GM23338 (cell line): ENCODE measurements at regions not wholly inside any gene's neighbourhood (a gene's known extent, or its start where the extent isn't known, plus 50 kb on each side); places are given as distances from the start of the nearest gene placed in this dataset.

Experiments
- CREB1 ChIP-seq: fragments of 250-450 bp; sonication (Bioruptor Pico); IDR thresholded peaks from 2 replicates; pipeline ENCODE4 v1.5.0; 2020; ENCODE audit warnings: low read depth, mild to moderate bottlenecking, moderate library complexity
- EZH2 ChIP-seq: fragments of 200-600 bp; sonication (generic); IDR thresholded peaks from one replicate; pipeline ENCODE4 v1.8.0; 2017; ENCODE audit warnings: antibody characterized with exemption, mild to moderate bottlenecking, low read depth; ENCODE audit not compliant: unreplicated experiment
- EZH2phosphoT487 ChIP-seq: fragments of 200-600 bp; sonication (generic); IDR thresholded peaks from one replicate; pipeline ENCODE4 v1.8.1; 2018; ENCODE audit warnings: antibody characterized with exemption; ENCODE audit not compliant: unreplicated experiment
- JUNB ChIP-seq: IDR thresholded peaks from one replicate; pipeline ENCODE4 v1.6.1; 2016; ENCODE audit warnings: antibody characterized with exemption; ENCODE audit not compliant: unreplicated experiment
- NANOG ChIP-seq: IDR thresholded peaks from 2 replicates; pipeline ENCODE4 v1.6.1; 2016; ENCODE audit warnings: antibody characterized with exemption, borderline replicate concordance
- POLR2AphosphoS5 ChIP-seq: IDR thresholded peaks from 2 replicates; pipeline ENCODE4 v1.6.1; 2016; ENCODE audit warnings: antibody characterized with exemption, low read depth
- REST ChIP-seq: IDR thresholded peaks from one replicate; pipeline ENCODE4 v1.6.1; 2018; ENCODE audit warnings: antibody characterized with exemption; ENCODE audit not compliant: unreplicated experiment
- TF ChIP-seq, protein P1 (sequence below), 2 experiments: fragments of 200-600 bp in 1 of 2; sonication (generic) in 1 of 2; conservative IDR thresholded peaks; 2 replicates each; pipeline versions ENCODE4 v1.5.1 to v1.6.1; 2016 to 2017; ENCODE audit warnings: antibody characterized with exemption in 2 of 2, low read depth in 2 of 2, mild to moderate bottlenecking in 2 of 2, moderate library complexity in 1 of 2

DNA sequence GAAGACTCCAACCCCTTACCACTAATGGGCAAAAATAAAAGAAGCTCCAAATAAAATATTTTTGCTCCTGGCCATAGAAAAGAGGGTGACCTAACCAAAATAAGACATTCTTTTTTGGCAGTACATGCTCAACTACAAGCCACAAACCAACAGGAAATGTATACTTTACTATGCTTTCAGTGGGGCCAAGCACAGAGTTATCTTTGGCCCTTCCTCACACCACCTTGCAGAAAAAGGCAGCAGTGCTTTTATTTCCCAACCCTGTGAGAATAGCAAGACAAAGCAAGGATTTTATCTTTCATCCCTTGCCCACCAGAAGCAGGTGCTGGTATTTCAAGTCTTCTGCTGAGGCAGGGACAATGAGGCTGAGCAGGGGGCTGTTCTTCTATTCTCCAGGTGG is 1493.1 kb downstream of the CDH11 start:
- TF ChIP-seq, protein P1, sequence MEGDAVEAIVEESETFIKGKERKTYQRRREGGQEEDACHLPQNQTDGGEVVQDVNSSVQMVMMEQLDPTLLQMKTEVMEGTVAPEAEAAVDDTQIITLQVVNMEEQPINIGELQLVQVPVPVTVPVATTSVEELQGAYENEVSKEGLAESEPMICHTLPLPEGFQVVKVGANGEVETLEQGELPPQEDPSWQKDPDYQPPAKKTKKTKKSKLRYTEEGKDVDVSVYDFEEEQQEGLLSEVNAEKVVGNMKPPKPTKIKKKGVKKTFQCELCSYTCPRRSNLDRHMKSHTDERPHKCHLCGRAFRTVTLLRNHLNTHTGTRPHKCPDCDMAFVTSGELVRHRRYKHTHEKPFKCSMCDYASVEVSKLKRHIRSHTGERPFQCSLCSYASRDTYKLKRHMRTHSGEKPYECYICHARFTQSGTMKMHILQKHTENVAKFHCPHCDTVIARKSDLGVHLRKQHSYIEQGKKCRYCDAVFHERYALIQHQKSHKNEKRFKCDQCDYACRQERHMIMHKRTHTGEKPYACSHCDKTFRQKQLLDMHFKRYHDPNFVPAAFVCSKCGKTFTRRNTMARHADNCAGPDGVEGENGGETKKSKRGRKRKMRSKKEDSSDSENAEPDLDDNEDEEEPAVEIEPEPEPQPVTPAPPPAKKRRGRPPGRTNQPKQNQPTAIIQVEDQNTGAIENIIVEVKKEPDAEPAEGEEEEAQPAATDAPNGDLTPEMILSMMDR (conservative IDR thresholded peaks at IDR 0.05; ENCODE audit: low read depth in 2 of 2), result no peak
- TF ChIP-seq EZH2phosphoT487, result no peak
- no peak for TF ChIP-seq REST
- TF ChIP-seq NANOG, result no peak
- no peak for TF ChIP-seq EZH2
- no peak for TF ChIP-seq CREB1 (CRISPR knock-in tag)
- TF ChIP-seq POLR2AphosphoS5, result no peak
- TF ChIP-seq JUNB, result no peak
